ENCODE measurements at regions not wholly inside any gene's neighbourhood (a gene's known extent, or its start where the extent isn't known, plus 50 kb on each side); places are given as distances from the start of the nearest gene placed in this dataset.

DNA sequence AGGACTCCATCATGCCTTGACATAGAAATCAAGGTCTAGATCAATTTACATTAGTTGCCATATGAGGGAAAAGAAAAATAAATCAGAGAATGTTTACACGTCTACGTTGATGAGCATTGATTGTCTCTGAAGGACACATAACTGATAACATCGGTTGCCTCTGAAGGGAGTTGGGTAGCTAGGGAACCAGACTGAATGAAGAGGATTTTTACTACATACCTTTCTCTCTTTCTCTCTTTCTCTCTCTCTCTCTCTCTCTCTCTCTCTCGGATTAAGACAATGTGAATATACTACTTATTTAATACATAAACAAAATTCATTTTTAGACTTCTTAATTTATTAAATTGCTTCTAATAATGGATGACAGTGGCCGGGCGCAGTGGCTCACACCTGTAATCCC lies 118.4 kb upstream of the DAPK1 start:
- TF ChIP-seq, protein P1, sequence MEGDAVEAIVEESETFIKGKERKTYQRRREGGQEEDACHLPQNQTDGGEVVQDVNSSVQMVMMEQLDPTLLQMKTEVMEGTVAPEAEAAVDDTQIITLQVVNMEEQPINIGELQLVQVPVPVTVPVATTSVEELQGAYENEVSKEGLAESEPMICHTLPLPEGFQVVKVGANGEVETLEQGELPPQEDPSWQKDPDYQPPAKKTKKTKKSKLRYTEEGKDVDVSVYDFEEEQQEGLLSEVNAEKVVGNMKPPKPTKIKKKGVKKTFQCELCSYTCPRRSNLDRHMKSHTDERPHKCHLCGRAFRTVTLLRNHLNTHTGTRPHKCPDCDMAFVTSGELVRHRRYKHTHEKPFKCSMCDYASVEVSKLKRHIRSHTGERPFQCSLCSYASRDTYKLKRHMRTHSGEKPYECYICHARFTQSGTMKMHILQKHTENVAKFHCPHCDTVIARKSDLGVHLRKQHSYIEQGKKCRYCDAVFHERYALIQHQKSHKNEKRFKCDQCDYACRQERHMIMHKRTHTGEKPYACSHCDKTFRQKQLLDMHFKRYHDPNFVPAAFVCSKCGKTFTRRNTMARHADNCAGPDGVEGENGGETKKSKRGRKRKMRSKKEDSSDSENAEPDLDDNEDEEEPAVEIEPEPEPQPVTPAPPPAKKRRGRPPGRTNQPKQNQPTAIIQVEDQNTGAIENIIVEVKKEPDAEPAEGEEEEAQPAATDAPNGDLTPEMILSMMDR (IDR thresholded peaks at IDR 0.05), result no peak
- TF ChIP-seq POLR2A (IDR thresholded peaks at IDR 0.05), result no peak
- Histone ChIP-seq H3K4me1 (peaks cover 0 to 9% (median 0%) of the 10 kb centered on the region in 12 donors), H3K4me3 (no peak overlapping the region), H3K27me3 (no peaks in the 10 kb centered on the region), H3K9me3 (no peaks in the 10 kb centered on the region), H3K27ac (no peak overlapping the region), H3K36me3 (no peaks in the 10 kb centered on the region)
- intact Hi-C loops (cut with DNase I), result no loop called here
- WGBS, 4 donors, result 66 to 77% (median 71%) methylated on average over 6 of the region's 6 CpGs
- DNase-seq (no peak), ATAC-seq (no peak)

DNA sequence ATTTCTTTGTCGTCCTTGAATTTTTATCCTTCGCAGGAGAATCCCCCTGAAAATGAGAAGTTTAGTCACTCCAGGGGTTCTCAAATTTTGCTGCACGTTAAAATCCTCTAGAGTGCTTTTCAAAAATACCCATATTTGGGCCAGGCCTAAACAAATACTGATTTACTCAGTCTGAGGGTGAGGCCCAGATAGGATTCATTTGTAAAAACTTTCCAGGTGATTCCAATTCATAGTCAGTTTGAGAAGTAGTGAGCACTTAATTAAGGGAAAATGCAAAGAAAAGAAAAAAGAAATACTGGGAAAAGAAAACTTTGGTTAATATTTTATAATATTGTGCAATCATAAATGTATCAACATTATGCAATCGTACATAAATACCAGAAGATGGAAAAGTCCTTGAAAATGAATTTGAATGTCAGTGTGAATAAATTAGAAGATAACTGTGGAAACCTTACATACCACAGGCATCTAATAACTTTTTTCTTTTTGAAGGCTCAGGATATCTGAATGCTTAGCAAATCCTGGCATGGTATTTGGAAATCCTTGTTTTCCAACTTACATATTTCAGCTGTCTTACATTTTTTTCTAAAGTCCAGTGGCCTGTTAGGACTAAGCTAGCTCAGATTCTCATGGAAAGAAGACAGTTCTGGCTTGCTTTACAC lies 116.5 kb upstream of the DAPK1 start:
- Histone ChIP-seq H3K9me3 (no peaks in the 10 kb centered on the region), H3K4me3 (no peak overlapping the region), H3K4me1 (peaks cover 0 to 9% (median 0%) of the 10 kb centered on the region in 12 donors), H3K27ac (no peak overlapping the region), H3K27me3 (no peaks in the 10 kb centered on the region), H3K36me3 (no peaks in the 10 kb centered on the region)
- 75 to 84% (median 81%) methylated on average over 4 of the region's 4 CpGs for WGBS, 4 donors
- ATAC-seq (no peak), DNase-seq (no peak)
- intact Hi-C loops (cut with DNase I), result no loop called here
- no peak for TF ChIP-seq POLR2A (IDR thresholded peaks at IDR 0.05)
- TF ChIP-seq, protein P1 (IDR thresholded peaks at IDR 0.05), result no peak

GRCh38 chr9:87381746-87382145 lies 115.9 kb upstream of the DAPK1 start:
- Histone ChIP-seq H3K4me1 (peaks cover 0 to 9% (median 0%) of the 10 kb centered on the region in 12 donors), H3K4me3 (no peak overlapping the region), H3K27ac (peak overlapping the region in 1 of 12 donors; percentile 18), H3K27me3 (peaks cover 0 to 2% (median 0%) of the 10 kb centered on the region in 9 donors), H3K36me3 (no peaks in the 10 kb centered on the region), H3K9me3 (no peaks in the 10 kb centered on the region)
- TF ChIP-seq, protein P1 (IDR thresholded peaks at IDR 0.05), result no peak
- no peak for TF ChIP-seq POLR2A (IDR thresholded peaks at IDR 0.05)
- DNase-seq (no peak), ATAC-seq (no peak)
- intact Hi-C loops (cut with DNase I), result no loop called here
- WGBS, 4 donors, result 65 to 78% (median 70%) methylated on average over 4 of the region's 4 CpGs

DNA sequence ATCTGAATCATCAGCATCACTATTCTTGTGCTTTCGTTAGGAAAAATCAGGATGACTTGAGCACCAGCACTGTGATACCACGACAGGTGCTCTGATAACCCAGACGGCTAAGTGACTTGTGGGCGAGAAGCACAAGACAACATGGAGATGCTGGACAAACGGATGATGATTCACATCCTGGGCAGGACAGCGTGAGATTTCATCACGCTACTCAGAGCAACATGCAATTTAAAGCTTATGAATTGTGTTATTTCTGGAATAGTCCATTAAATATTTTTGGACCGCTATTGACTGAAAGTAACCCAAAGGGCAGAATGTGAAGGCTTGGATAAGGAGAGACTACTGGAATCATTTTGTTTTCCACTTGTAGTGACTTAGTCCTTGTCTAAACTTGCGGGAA lies 114.8 kb upstream of the DAPK1 start:
- TF ChIP-seq, protein P1 (IDR thresholded peaks at IDR 0.05), result no peak
- Histone ChIP-seq H3K27me3 (peaks cover 0 to 4% (median 0%) of the 10 kb centered on the region in 9 donors), H3K36me3 (no peaks in the 10 kb centered on the region), H3K4me1 (peaks cover 0 to 9% (median 0%) of the 10 kb centered on the region in 12 donors), H3K9me3 (no peaks in the 10 kb centered on the region), H3K4me3 (no peak overlapping the region), H3K27ac (peak overlapping the region in 1 of 12 donors; percentile 10)
- intact Hi-C loops (cut with DNase I), result no loop called here
- 45 to 63% (median 52%) methylated on average over 9 of the region's 9 CpGs for whole genome bisulfite sequencing, 4 donors
- ATAC-seq, result peak in 2 of 4 donors; percentile 65
- no peak for DNase-seq

All from heart left ventricle (tissue), 16 donors.